OCI-LY7 (cell line): ENCODE measurements at regions not wholly inside any gene's neighbourhood (a gene's known extent, or its start where the extent isn't known, plus 50 kb on each side); places are given as distances from the start of the nearest gene placed in this dataset.

Source experiments
- EZH2phosphoT487 ChIP-seq: fragments of 200-600 bp; sonication (generic); IDR thresholded peaks from 2 replicates; pipeline ENCODE4 v1.6.1; 2018; ENCODE audit warnings: low read depth, borderline replicate concordance, mild to moderate bottlenecking, mixed run types, antibody characterized with exemption, low read length, moderate library complexity, mixed read lengths
- TF ChIP-seq, protein P1 (sequence below): fragments of 200-600 bp; sonication (generic); conservative IDR thresholded peaks from 2 replicates; pipeline ENCODE4 v1.5.1; 2014; ENCODE audit warnings: mild to moderate bottlenecking, antibody characterized with exemption, low read length, moderate library complexity, mixed read lengths

DNA sequence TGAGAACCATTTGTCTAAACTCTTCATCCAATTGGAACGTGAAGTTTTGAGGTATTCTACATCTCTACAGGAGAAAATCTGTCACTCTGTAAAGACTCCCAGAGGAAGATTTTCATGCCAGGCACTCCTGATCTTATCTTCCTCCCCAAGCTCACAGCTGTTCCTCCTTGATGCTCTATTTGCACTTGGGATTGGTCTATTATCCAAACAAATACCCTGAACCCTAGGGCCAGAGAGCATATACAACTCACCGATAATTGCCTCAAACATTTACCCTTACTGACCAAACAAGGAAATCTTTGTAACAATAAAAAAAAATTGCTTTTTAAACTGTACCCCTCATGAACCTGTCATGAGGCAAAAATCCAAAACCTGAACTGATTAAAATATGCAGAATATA is 372.7 kb downstream of the SH2D1A start:
- TF ChIP-seq, protein P1, sequence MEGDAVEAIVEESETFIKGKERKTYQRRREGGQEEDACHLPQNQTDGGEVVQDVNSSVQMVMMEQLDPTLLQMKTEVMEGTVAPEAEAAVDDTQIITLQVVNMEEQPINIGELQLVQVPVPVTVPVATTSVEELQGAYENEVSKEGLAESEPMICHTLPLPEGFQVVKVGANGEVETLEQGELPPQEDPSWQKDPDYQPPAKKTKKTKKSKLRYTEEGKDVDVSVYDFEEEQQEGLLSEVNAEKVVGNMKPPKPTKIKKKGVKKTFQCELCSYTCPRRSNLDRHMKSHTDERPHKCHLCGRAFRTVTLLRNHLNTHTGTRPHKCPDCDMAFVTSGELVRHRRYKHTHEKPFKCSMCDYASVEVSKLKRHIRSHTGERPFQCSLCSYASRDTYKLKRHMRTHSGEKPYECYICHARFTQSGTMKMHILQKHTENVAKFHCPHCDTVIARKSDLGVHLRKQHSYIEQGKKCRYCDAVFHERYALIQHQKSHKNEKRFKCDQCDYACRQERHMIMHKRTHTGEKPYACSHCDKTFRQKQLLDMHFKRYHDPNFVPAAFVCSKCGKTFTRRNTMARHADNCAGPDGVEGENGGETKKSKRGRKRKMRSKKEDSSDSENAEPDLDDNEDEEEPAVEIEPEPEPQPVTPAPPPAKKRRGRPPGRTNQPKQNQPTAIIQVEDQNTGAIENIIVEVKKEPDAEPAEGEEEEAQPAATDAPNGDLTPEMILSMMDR, result no peak
- TF ChIP-seq EZH2phosphoT487, result no peak
